ENCODE measurements at regions not wholly inside any gene's neighbourhood (a gene's known extent, or its start where the extent isn't known, plus 50 kb on each side); places are given as distances from the start of the nearest gene placed in this dataset.

- Histone ChIP-seq H3K4me3 (ENCODE audit: insufficient read length, low read depth) (no peak overlapping the region), H3K9ac (ENCODE audit: insufficient read length, low read depth) (no peak overlapping the region), H3K4me1 (ENCODE audit: insufficient read depth, insufficient read length) (no peaks in the 10 kb centered on the region), H3K27me3 (ENCODE audit: insufficient read depth, insufficient read length) (no peaks in the 10 kb centered on the region), H3K36me3 (ENCODE audit: insufficient read depth, insufficient read length, low read length) (no peaks in the 10 kb centered on the region), H3K9me3 (ENCODE audit: insufficient read depth, low read length) (no peaks in the 10 kb centered on the region)
- no peak for TF ChIP-seq YY1 (IDR thresholded peaks at IDR 0.05; ENCODE audit: insufficient read depth, insufficient read length)
- no peak for TF ChIP-seq SUZ12 (IDR thresholded peaks at IDR 0.05; ENCODE audit: extremely low read depth, insufficient read depth, insufficient read length)
- no peak for TF ChIP-seq ZNF274 (IDR thresholded peaks at IDR 0.05; ENCODE audit: low read depth, low read length)
- no peak for DNase-seq (ENCODE audit: low read depth, low spot score)
Observed at GRCh38 chr9:32247168-32247567, 137.3 kb upstream of the ACO1 start.

- no peaks in the 10 kb centered on the region for H3K36me3 ChIP-seq (ENCODE audit: insufficient read depth, insufficient read length, low read length)
- H3K27me3 ChIP-seq (ENCODE audit: insufficient read depth, insufficient read length): no peaks in the 10 kb centered on the region
- H3K9ac ChIP-seq (ENCODE audit: insufficient read length, low read depth): no peak overlapping the region
- H3K4me1 ChIP-seq (ENCODE audit: insufficient read depth, insufficient read length): no peaks in the 10 kb centered on the region
- DNase-seq (ENCODE audit: low read depth, low spot score): no peak
- no peak for TF ChIP-seq YY1 (IDR thresholded peaks at IDR 0.05; ENCODE audit: insufficient read depth, insufficient read length)
- TF ChIP-seq SUZ12 (IDR thresholded peaks at IDR 0.05; ENCODE audit: extremely low read depth, insufficient read depth, insufficient read length): no peak
- TF ChIP-seq ZNF274 (IDR thresholded peaks at IDR 0.05; ENCODE audit: low read depth, low read length): no peak
- no peaks in the 10 kb centered on the region for H3K9me3 ChIP-seq (ENCODE audit: insufficient read depth, low read length)
- H3K4me3 ChIP-seq (ENCODE audit: insufficient read length, low read depth): no peak overlapping the region
Observed at GRCh38 chr9:32248189-32248712, 136.2 kb upstream of the ACO1 start.

DNA sequence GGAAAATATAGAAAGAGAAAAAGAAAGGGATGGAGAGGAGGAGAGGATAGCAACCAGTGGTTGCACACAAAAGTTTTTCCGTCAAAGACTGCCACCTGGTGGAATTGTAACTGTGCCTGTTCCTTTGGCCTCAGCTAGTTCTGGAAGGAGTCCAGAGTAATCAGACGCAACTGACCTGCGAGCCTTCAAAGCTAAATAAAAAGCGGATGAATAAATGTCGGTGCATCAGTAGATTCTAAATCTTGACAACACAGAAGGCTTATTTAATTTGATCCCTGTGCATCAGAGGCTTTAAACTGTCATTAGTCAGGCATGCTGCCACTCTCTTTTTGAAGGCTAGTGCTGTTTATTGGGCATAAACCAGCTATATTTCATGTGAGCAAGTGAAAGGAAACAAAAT lies 132.9 kb upstream of the ACO1 start:
- no peak overlapping the region for H3K4me3 ChIP-seq (ENCODE audit: insufficient read length, low read depth)
- no peak overlapping the region for H3K9ac ChIP-seq (ENCODE audit: insufficient read length, low read depth)
- no peaks in the 10 kb centered on the region for H3K9me3 ChIP-seq (ENCODE audit: insufficient read depth, low read length)
- TF ChIP-seq SUZ12 (IDR thresholded peaks at IDR 0.05; ENCODE audit: extremely low read depth, insufficient read depth, insufficient read length): no peak
- TF ChIP-seq YY1 (IDR thresholded peaks at IDR 0.05; ENCODE audit: insufficient read depth, insufficient read length): no peak
- no peak for TF ChIP-seq ZNF274 (IDR thresholded peaks at IDR 0.05; ENCODE audit: low read depth, low read length)
- H3K27me3 ChIP-seq (ENCODE audit: insufficient read depth, insufficient read length): no peaks in the 10 kb centered on the region
- H3K4me1 ChIP-seq (ENCODE audit: insufficient read depth, insufficient read length): no peaks in the 10 kb centered on the region
- H3K36me3 ChIP-seq (ENCODE audit: insufficient read depth, insufficient read length, low read length): no peaks in the 10 kb centered on the region
- peak; percentile 59 for DNase-seq (ENCODE audit: low read depth, low spot score)

DNA sequence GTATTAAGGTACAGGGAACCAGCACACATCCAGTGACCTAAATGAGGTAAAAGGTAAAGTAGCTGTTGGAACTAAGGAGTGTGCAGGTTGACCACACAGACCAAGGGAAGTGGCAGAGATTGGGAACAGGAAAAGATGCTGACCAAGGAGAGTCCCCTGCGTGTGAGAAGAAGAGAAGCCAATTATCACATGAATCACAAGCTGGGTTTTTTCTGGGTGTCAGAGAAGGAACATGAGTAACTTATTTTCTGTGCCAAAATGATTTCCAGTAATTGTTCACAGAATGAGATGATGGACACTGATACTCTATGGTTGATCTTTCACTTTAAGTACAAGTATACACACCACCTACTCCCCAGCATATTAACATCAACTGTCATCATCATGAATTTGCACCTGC lies 130.7 kb upstream of the ACO1 start:
- Histone ChIP-seq H3K4me1 (ENCODE audit: insufficient read depth, insufficient read length) (no peaks in the 10 kb centered on the region), H3K36me3 (ENCODE audit: insufficient read depth, insufficient read length, low read length) (no peaks in the 10 kb centered on the region), H3K9me3 (ENCODE audit: insufficient read depth, low read length) (no peaks in the 10 kb centered on the region), H3K4me3 (ENCODE audit: insufficient read length, low read depth) (no peak overlapping the region), H3K27me3 (ENCODE audit: insufficient read depth, insufficient read length) (no peaks in the 10 kb centered on the region), H3K9ac (ENCODE audit: insufficient read length, low read depth) (no peak overlapping the region)
- TF ChIP-seq ZNF274 (IDR thresholded peaks at IDR 0.05; ENCODE audit: low read depth, low read length) (no peak), YY1 (IDR thresholded peaks at IDR 0.05; ENCODE audit: insufficient read depth, insufficient read length) (no peak), SUZ12 (IDR thresholded peaks at IDR 0.05; ENCODE audit: extremely low read depth, insufficient read depth, insufficient read length) (no peak)
- no peak for DNase-seq (ENCODE audit: low read depth, low spot score)

DNA sequence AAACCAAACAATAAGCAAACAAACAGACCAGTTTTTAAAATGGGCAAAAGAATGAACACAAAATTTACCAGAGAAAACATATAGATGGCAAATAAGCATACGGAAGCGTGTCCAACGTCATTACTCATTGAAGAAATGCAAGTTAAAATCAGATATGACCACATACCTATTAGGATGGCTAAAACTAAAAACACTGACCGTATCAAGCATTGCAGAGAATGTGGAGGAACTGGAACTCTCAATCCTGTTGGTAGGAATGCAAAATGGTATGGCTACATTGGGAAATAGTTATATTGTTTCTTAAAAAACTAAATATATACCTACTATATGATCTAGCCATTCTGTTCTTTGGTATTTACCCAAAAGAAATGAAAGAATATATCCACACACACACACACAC lies 129.4 kb upstream of the ACO1 start:
- no peak overlapping the region for H3K4me3 ChIP-seq (ENCODE audit: insufficient read length, low read depth)
- H3K36me3 ChIP-seq (ENCODE audit: insufficient read depth, insufficient read length, low read length): no peaks in the 10 kb centered on the region
- DNase-seq (ENCODE audit: low read depth, low spot score): no peak
- no peaks in the 10 kb centered on the region for H3K27me3 ChIP-seq (ENCODE audit: insufficient read depth, insufficient read length)
- H3K4me1 ChIP-seq (ENCODE audit: insufficient read depth, insufficient read length): no peaks in the 10 kb centered on the region
- TF ChIP-seq SUZ12 (IDR thresholded peaks at IDR 0.05; ENCODE audit: extremely low read depth, insufficient read depth, insufficient read length): no peak
- TF ChIP-seq YY1 (IDR thresholded peaks at IDR 0.05; ENCODE audit: insufficient read depth, insufficient read length): no peak
- no peak for TF ChIP-seq ZNF274 (IDR thresholded peaks at IDR 0.05; ENCODE audit: low read depth, low read length)
- no peaks in the 10 kb centered on the region for H3K9me3 ChIP-seq (ENCODE audit: insufficient read depth, low read length)
- H3K9ac ChIP-seq (ENCODE audit: insufficient read length, low read depth): no peak overlapping the region

DNA sequence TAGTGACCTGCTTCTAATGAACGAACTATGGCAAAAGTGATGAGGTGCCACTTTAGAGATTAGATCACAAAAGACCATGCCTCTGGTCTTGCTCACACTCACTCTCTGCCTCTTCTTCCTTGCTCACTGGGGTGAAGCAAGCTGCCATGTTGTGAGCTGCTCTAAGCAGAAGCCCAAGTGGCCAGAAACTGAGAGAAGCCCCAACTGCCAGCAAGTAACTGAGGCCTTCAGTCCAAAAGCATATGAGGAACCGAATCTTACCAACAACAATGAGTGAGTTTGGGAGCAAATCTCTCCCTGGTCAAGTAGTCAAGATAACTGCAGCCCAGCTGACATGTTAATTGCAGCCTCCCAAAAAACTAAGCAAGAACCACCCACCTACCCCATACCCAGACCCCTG lies 126.0 kb upstream of the ACO1 start:
- Histone ChIP-seq H3K27me3 (ENCODE audit: insufficient read depth, insufficient read length) (no peaks in the 10 kb centered on the region), H3K4me3 (ENCODE audit: insufficient read length, low read depth) (no peak overlapping the region), H3K9me3 (ENCODE audit: insufficient read depth, low read length) (no peaks in the 10 kb centered on the region), H3K36me3 (ENCODE audit: insufficient read depth, insufficient read length, low read length) (no peaks in the 10 kb centered on the region), H3K4me1 (ENCODE audit: insufficient read depth, insufficient read length) (no peaks in the 10 kb centered on the region), H3K9ac (ENCODE audit: insufficient read length, low read depth) (no peak overlapping the region)
- TF ChIP-seq YY1 (IDR thresholded peaks at IDR 0.05; ENCODE audit: insufficient read depth, insufficient read length) (no peak), SUZ12 (IDR thresholded peaks at IDR 0.05; ENCODE audit: extremely low read depth, insufficient read depth, insufficient read length) (no peak), ZNF274 (IDR thresholded peaks at IDR 0.05; ENCODE audit: low read depth, low read length) (no peak)
- no peak for DNase-seq (ENCODE audit: low read depth, low spot score)

- H3K36me3 ChIP-seq (ENCODE audit: insufficient read depth, insufficient read length, low read length): no peaks in the 10 kb centered on the region
- no peak overlapping the region for H3K9ac ChIP-seq (ENCODE audit: insufficient read length, low read depth)
- no peak overlapping the region for H3K4me3 ChIP-seq (ENCODE audit: insufficient read length, low read depth)
- no peak for TF ChIP-seq YY1 (IDR thresholded peaks at IDR 0.05; ENCODE audit: insufficient read depth, insufficient read length)
- no peak for TF ChIP-seq ZNF274 (IDR thresholded peaks at IDR 0.05; ENCODE audit: low read depth, low read length)
- no peak for TF ChIP-seq SUZ12 (IDR thresholded peaks at IDR 0.05; ENCODE audit: extremely low read depth, insufficient read depth, insufficient read length)
- no peaks in the 10 kb centered on the region for H3K9me3 ChIP-seq (ENCODE audit: insufficient read depth, low read length)
- no peaks in the 10 kb centered on the region for H3K27me3 ChIP-seq (ENCODE audit: insufficient read depth, insufficient read length)
- H3K4me1 ChIP-seq (ENCODE audit: insufficient read depth, insufficient read length): no peaks in the 10 kb centered on the region
- DNase-seq (ENCODE audit: low read depth, low spot score): no peak
Observed at GRCh38 chr9:32260151-32260862, 124.1 kb upstream of the ACO1 start.

Data from NT2/D1 (cell line).